ENCODE measurements at regions not wholly inside any gene's neighbourhood (a gene's known extent, or its start where the extent isn't known, plus 50 kb on each side); places are given as distances from the start of the nearest gene placed in this dataset.

- DNase-seq, result no peak
Observed at GRCh38 chr9:80078826-80079225, 507.1 kb downstream of the TLE4 start.

DNA sequence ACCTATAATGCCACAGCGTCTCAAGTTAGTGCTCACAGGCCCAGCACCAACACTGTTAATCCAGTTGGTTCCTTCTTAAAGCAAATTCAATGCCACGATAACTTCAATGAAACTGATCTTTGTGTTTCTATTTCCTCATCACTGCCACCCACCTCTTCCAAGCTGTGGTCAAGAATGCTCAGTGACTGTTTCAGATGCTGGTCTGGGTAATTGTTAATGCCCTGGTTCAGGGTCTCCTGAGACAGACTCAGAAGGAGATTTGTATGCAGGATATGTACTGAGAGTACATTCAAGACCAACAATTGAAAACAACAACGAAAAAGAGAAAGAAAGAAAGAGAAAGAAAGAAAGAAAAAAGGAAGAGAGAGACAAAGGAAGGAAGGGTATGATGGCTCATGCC lies 505.3 kb downstream of the TLE4 start:
- DNase-seq, result no peak

DNA sequence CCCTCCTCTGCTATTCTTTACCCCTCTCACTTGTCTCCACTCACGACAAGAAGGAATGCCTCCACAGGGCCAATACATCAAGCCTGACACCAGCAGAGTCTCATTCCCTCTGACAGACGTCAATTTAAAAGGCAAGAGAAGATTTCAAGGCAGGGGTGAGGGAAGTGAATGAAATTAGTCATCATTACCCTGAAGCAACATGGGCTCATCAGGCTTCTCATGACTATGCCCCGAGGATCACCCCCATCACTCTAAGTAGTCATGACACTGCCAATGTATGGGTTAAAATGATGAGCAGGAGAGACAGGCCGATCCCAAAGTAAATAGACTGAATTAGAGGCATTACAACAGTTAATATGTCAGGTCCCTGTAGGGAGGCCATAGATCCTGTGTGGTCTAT lies 504.4 kb downstream of the TLE4 start:
- DNase-seq, result no peak

GRCh38 chr9:80074439-80074838 lies 502.7 kb downstream of the TLE4 start:
- DNase-seq, result no peak

DNA sequence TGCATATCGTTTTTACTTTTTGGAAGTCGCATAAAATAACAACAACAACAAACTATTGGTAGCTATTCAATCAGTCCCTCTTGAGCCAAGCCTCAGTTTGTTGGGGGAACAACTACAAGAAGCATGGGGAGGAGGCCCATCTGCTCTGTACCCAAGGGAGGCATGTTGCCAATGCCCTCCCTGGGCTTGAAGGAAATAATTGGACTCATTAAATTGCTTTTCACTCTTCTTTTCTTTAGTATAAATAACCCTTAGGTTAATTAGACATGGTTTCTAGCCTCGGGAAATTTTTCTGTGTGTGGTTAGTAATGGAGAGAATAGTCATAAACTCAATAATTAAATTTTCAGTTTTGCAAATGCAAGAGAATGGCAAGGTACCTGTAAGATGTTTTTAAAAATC lies 500.7 kb downstream of the TLE4 start:
- no peak for DNase-seq

- DNase-seq, result no peak
Observed at GRCh38 chr9:80070071-80070742, 498.4 kb downstream of the TLE4 start.

- peak; percentile 9 for DNase-seq
Observed at GRCh38 chr9:80066931-80067330, 495.2 kb downstream of the TLE4 start.

DNA sequence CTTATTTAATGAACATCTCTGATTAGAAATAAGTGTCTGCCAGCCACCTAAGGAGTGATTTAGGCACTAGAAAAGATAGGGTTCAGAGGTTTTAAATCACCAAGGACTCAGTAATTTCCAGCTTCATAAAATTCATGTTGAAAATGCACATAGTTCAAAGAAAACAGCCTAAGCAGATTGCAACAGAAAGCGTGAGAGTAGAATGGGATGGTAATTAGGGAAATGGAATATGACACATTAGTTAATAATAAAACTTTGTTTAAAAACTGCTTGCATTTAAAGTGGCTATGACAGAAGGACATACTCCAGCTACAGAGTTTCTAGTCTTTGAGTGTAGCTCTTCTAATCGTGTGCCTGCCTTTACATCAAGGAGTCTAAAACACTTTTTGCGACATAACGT lies 490.8 kb downstream of the TLE4 start:
- DNase-seq, result peak; percentile 40

- DNase-seq, result peak; percentile 65
Observed at GRCh38 chr9:80061940-80062339, 490.2 kb downstream of the TLE4 start.

GRCh38 chr9:80061096-80061495 lies 489.3 kb downstream of the TLE4 start:
- no peak for DNase-seq

DNA sequence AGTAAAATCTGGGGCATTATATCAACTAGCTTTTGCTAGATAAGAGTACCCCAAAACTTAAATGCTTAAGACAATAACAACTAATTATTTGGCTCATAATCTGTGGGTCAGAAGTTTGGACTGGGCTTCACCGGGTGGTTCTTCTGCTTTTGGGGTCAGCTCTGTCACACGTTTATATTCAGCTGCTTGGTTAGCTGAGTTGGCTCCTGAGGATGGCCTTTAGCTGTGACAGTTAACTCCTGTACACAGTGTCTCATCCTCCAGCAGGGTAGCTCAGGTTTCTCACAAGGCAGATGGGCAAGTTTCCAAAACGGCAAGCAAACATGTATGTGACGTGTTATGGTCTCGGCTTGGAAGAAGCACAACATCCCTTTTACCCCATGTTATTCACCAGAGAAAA lies 488.2 kb downstream of the TLE4 start:
- DNase-seq, result no peak

DNA sequence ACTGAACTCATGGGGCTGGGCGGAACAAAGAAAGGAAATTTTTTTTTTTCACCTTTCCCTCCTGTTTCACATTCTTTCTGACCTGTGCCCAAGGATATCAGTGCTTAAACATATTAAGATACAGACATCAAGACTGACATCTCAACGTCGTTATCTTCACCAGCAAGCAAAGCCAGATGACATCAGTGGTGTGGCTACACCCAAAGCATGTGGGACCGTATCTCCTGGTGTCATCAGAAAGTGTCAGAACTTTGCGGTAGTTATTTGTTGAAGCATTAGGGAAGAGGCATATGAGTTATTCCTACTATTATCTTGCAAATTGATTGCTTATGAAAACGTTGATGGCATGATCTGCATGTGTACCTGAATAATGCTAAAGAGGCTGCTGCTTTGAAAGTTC lies 487.4 kb downstream of the TLE4 start:
- no peak for DNase-seq

GRCh38 chr9:80052830-80053229 lies 481.1 kb downstream of the TLE4 start:
- no peak for DNase-seq

DNA sequence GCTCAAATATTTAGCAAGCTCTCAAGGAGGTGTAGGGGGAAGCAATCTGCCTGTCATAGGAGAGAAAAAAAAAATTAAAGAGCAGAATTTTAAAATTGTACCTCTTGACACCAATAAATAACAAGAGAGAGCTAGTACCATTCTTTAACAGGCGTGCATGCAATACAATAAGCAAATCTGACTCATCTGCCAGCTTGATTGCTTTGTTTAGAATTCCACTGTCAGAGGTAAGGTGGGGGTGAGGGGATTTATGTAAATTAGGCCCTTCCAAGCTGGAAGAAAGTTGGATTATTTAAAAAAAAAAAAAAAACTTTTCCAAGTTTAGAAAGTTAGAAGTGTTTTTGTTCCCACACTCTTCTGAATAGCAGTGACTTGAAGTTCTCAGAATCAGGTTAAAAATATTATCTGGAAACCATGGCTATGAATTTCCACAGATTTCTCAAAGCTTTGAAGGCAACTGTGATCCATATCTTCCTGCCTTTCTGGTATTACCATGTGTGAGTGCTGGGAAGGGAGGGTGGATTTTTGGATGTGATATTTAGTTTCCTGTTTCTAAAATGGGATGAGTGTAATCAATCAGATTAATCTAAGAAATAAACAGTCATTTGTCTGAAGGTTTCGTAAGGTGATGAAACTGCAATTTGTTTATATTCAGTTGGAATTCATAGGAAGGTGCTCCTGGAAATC lies 477.5 kb downstream of the TLE4 start:
- no peak for DNase-seq

DNA sequence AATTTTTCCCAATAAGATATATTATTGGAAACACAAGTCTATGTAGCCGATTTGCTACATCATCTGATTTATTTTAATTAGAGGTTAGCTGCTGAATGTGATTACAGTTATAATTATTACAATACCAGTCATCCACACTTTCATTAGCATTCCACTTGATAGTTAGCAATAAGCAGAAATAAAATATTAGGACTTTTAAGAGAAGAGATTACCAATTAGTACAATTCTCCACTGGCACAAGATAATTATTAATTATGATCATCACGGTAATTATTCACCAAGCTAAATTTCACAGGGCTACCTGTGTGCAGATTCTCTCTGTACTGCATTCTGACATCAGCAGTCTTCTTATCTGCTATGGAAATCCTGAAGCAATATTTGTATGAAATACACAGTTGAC lies 474.7 kb downstream of the TLE4 start:
- DNase-seq, result no peak

DNA sequence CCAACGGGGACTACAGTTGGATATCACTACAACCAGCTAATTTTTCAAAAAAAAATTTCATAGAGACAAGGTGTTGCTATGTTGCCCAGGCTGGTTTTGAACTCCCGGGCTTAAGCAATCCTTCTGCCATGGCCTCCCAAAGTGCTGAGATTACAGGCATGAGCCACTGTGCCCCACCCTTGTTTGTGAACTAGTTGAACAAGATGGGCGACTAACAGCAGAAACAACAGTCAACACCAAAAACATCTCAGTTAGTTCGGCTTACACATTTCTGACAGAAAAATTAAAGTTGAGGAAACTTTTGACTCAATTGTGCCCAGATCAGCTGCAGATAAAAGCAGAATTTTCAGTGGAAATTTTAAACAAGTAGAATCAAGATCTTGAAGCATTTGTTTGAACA lies 470.1 kb downstream of the TLE4 start:
- DNase-seq, result no peak

DNA sequence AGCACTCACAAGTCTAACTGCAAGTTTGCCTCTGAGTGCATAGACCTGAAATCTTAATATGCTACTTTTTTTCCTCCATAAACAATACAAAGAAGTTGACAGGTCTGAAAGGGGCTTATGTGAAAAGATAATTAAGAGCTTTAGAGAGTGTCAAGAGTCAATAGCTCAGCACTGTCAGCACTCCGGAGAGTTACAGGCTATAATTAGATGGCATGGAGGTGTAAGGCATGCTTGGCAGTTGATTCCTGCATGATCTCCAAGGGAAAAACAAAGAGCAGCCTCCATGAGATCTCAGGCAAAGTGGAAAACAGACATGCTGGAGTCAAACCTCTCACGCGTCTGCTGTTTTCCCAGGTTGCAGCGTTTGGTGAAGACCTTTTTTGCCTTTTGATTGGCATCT lies 468.7 kb downstream of the TLE4 start:
- DNase-seq, result no peak

DNA sequence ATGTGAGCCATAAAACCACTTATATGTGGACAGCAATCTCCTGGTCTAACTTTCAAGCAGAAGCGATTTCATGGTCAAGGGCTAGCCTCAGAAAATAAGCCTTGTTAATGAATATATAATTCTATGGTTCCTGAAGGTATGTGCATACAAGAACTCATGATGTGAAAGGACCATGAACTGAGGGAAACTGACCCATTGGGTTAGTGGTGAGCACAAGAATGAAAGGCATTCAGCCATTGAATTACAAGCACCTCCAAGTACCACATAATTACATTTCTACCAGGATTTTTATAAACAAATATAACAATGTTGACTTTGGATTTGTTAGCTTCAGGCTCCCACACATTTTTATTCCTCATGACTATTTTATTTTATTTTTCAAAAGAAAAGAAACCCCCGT lies 459.0 kb downstream of the TLE4 start:
- DNase-seq, result peak; percentile 64

DNA sequence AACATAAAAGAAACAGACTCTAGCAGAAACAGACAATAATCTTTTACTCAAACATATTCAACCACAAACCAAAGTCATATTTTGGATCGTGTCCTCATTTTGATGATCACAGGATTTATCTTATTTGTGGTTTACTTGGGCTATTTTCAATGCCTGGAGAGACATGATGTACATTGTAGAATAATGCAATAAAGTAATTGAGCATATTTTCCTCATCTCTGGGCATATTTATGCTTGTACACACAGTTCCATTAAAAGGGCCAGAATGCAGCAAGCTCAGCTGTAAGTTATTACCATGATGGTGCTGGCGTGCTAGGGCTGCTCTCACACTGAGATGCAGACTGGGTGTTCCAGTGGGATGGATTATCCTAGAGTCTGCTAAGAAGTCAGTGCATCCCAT lies 456.7 kb downstream of the TLE4 start:
- DNase-seq, result no peak

- no peak for DNase-seq
Observed at GRCh38 chr9:80025796-80026520, 454.2 kb downstream of the TLE4 start.

DNA sequence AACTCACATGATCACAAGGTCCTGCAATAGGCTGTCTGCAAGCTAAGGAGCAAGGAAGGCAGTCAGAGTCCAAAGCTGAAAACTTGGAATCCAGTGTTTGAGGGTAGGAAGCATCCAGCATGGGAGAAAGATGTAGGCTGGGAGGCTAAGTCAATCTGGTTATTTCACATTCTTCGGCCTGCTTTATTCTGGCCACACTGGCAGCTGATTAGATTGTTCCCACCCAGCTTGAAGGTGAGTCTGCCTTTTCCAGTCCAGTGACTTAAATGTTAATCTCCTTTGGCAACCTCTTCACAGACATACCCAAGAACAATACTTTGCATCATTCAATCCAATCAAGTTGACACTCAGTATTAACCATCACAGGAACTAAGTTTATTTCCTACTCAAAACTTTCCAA lies 453.4 kb downstream of the TLE4 start:
- no peak for DNase-seq

DNA sequence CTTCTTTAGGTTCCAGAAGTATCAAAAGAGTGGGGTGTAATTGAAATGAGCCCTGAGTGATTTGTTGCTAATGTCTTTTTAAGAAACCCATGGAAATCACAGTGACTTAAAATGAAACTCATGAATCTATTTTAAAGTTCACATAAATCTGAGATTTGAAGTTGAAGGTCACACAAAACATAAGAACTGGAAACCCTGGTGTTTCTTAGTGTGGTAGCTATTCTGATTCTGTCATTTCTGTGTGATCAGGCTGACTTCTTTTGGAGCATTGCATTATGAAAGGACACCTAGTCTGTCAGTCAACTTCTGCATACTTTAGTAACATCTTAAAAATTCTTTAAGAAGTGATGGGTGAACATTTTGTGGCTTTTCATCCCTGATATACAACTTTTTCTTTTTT lies 448.8 kb downstream of the TLE4 start:
- DNase-seq, result no peak

DNA sequence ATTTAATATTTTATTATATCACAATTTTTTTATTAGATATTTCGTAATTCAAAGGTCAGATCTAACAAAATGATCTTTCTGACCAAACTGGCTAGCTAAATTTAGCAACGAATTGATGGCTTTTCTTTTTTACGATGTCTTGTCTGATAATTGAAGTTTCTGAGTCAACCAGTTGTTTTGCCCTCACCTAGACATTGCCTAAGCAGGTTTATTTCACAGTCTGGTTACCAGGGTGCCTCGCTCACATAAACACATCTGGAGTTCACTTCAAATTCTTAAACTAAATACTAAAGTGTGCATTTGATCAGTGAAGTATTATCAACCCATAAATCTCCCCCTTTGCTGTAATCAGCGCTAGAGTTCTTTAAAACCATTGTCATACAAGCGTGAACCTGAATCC lies 448.3 kb downstream of the TLE4 start:
- no peak for DNase-seq

DNA sequence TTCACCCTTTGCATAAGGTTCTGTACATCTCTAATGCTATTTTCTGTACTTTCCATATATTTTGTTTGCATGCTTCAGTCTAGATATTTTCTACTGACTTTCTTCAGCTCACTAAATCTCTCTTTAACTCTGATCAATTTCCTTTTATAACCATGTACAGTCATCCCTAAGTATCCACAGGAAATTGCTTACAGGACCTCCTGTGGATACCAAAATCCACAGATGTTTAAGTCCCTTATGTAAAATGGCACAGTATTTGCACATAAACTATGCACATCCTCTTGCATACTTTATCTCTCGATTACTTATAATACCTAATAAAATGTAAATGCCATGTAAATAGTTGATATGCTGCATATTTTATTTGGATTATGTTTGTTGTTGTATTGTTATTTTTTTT lies 442.1 kb downstream of the TLE4 start:
- no peak for DNase-seq
